Keratinocyte (primary cell): ENCODE measurements at regions not wholly inside any gene's neighbourhood (a gene's known extent, or its start where the extent isn't known, plus 50 kb on each side); places are given as distances from the start of the nearest gene placed in this dataset.

Experiments used
- DNase-seq: peaks from one replicate; pipeline ENCODE4 v3.0.0-alpha.2; 2011; ENCODE audit warnings: low read depth, missing footprints, low spot score
- FAIRE-seq: peaks from 2 replicates; lab custom pipeline; 2011; peaks lifted over from hg19 to GRCh38; lab: Jason Lieb, UNC
- H2AFZ ChIP-seq: 2 replicates; pipeline ENCODE4 v1.6.0; 2012; ENCODE audit warnings: low read length, control low read depth, inconsistent platforms; ENCODE audit not compliant: control insufficient read depth
- H3K27ac ChIP-seq: 2 replicates; pipeline ENCODE4 v1.5.1; 2011; ENCODE audit warnings: low read length; ENCODE audit not compliant: control insufficient read depth, insufficient read depth
- H3K27me3 ChIP-seq: 3 replicates; pipeline ENCODE4 v1.6.0; 2011; ENCODE audit warnings: low read length; ENCODE audit not compliant: control insufficient read depth, insufficient read depth; ENCODE audit errors: extremely low read depth
- H3K36me3 ChIP-seq, 2 experiments: 2 replicates in 1 of 2; 3 replicates in 1 of 2; pipeline ENCODE4 v1.5.1; 2011; ENCODE audit warnings: low read length in 2 of 2, mild to moderate bottlenecking in 1 of 2; ENCODE audit not compliant: control insufficient read depth in 2 of 2, insufficient read depth in 2 of 2; ENCODE audit errors: extremely low read depth in 1 of 2
- H3K4me1 ChIP-seq: 3 replicates; pipeline ENCODE4 v1.5.1; 2011; ENCODE audit warnings: low read length; ENCODE audit not compliant: control insufficient read depth, insufficient read depth; ENCODE audit errors: extremely low read depth
- H3K4me2 ChIP-seq: 3 replicates; pipeline ENCODE4 v1.6.0; 2011; ENCODE audit warnings: low read depth, low read length; ENCODE audit not compliant: control insufficient read depth, insufficient read depth; ENCODE audit errors: extremely low read depth
- H3K4me3 ChIP-seq, 3 experiments: fragments of 200-600 bp in 1 of 3; sonication (generic) in 1 of 3; 2 replicates in 2 of 3; 3 replicates in 1 of 3; pipeline ENCODE4 v1.5.1; 2011 to 2016; ENCODE audit warnings: low read length in 3 of 3, mild to moderate bottlenecking in 3 of 3, control low read depth in 2 of 3, inconsistent platforms in 1 of 3, low read depth in 1 of 3, mixed read lengths in 1 of 3, mixed run types in 1 of 3, moderate library complexity in 1 of 3; ENCODE audit not compliant: control insufficient read depth in 2 of 3, insufficient read depth in 2 of 3; ENCODE audit errors: extremely low read depth in 1 of 3
- H3K79me2 ChIP-seq: 2 replicates; pipeline ENCODE4 v1.6.0; 2012; ENCODE audit warnings: low read length; ENCODE audit not compliant: control insufficient read depth, insufficient read depth
- H3K9ac ChIP-seq: 3 replicates; pipeline ENCODE4 v1.6.0; 2011; ENCODE audit warnings: low read length; ENCODE audit not compliant: control insufficient read depth, insufficient read depth; ENCODE audit errors: extremely low read depth
- H3K9me1 ChIP-seq: 3 replicates; pipeline ENCODE4 v1.6.0; 2011; ENCODE audit warnings: low read length; ENCODE audit not compliant: control insufficient read depth, insufficient read depth; ENCODE audit errors: extremely low read depth
- H3K9me3 ChIP-seq: 2 replicates; pipeline ENCODE4 v1.5.1; 2012; ENCODE audit warnings: low read depth, low read length; ENCODE audit not compliant: control insufficient read depth
- H4K20me1 ChIP-seq: 3 replicates; pipeline ENCODE4 v1.6.0; 2011; ENCODE audit warnings: low read length; ENCODE audit not compliant: control insufficient read depth, insufficient read depth; ENCODE audit errors: extremely low read depth
- CTCF ChIP-seq, 3 experiments: IDR thresholded peaks in 1 of 3; conservative IDR thresholded peaks in 1 of 3; optimal IDR thresholded peaks in 1 of 3; 2 replicates in 2 of 3; 3 replicates in 1 of 3; pipeline versions ENCODE3 to v1.5.1; 2011; ENCODE audit warnings: low read length in 3 of 3, mild to moderate bottlenecking in 3 of 3, moderate library complexity in 2 of 3, control low read depth in 1 of 3, inconsistent platforms in 1 of 3; ENCODE audit not compliant: insufficient read depth in 2 of 3; ENCODE audit errors: extremely low read depth in 1 of 3
- EZH2 ChIP-seq: IDR thresholded peaks from one replicate; pipeline ENCODE4 v1.6.1; 2012; ENCODE audit warnings: inconsistent platforms, mild to moderate bottlenecking, low read length, moderate library complexity
- dilution Hi-C: fragments of 300-500 bp; cut with MboI; formaldehyde crosslinking; loops from one replicate; pipeline ENCODE4 v1.7.0; 2020; ENCODE audit warnings: low sequenced_read_pairs; ENCODE audit not compliant: extremely low pct_ligation_motif_present

DNA sequence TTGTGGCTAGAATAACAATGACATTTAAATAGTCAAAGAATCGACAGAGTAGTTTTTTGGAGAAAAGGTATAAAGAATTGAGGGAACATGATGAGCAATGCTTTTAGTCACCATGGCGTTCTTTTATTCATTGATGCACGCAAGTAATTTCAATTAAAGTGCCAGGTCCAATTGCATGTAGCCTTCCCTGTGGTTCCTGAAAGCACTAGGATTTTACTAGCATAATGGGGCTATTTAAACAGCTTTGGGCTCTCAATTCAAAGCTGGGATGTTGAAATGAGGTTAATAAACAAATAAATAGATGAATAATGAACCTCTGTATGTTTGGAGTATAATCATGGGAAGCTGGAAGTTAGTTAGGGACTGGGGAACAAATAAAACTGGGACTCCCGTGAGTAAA is 121.2 kb upstream of the GAP43 start:
- H3K9me3 ChIP-seq = no peaks in the 10 kb centered on the region
- no peaks in the 10 kb centered on the region for H3K9me1 ChIP-seq
- dilution Hi-C loops = no loop called here
- H3K4me1 ChIP-seq = no peaks in the 10 kb centered on the region
- no peaks in the 10 kb centered on the region for H4K20me1 ChIP-seq
- no peak overlapping the region for H2AFZ ChIP-seq
- DNase-seq (no peak), FAIRE-seq (no peak)
- no peak overlapping the region for H3K9ac ChIP-seq
- H3K4me3 ChIP-seq = no peak overlapping the region
- no peak for TF ChIP-seq EZH2
- no peak for TF ChIP-seq CTCF (optimal IDR thresholded peaks at IDR 0.05 in 1 of 3, IDR thresholded peaks at IDR 0.05 in 1 of 3, conservative IDR thresholded peaks at IDR 0.05 in 1 of 3; ENCODE audit: extremely low read depth in 1 of 3, insufficient read depth in 2 of 3, low read length in 3 of 3)
- no peaks in the 10 kb centered on the region for H3K27me3 ChIP-seq
- no peaks in the 10 kb centered on the region for H3K36me3 ChIP-seq
- H3K79me2 ChIP-seq = no peaks in the 10 kb centered on the region
- H3K27ac ChIP-seq = no peak overlapping the region
- H3K4me2 ChIP-seq = no peak overlapping the region

GRCh38 chr3:115503394-115503793 is 119.9 kb upstream of the GAP43 start:
- no peaks in the 10 kb centered on the region for H3K9me1 ChIP-seq
- no peaks in the 10 kb centered on the region for H3K9me3 ChIP-seq
- TF ChIP-seq CTCF (optimal IDR thresholded peaks at IDR 0.05 in 1 of 3, IDR thresholded peaks at IDR 0.05 in 1 of 3, conservative IDR thresholded peaks at IDR 0.05 in 1 of 3; ENCODE audit: extremely low read depth in 1 of 3, insufficient read depth in 2 of 3, low read length in 3 of 3) (no peak), EZH2 (no peak)
- H3K4me1 ChIP-seq = no peaks in the 10 kb centered on the region
- H2AFZ ChIP-seq = no peak overlapping the region
- H3K4me2 ChIP-seq = no peak overlapping the region
- no peak overlapping the region for H3K4me3 ChIP-seq
- H3K9ac ChIP-seq = no peak overlapping the region
- FAIRE-seq = no peak
- H3K27ac ChIP-seq = no peak overlapping the region
- no peak for DNase-seq
- H3K36me3 ChIP-seq = no peaks in the 10 kb centered on the region
- H3K79me2 ChIP-seq = no peaks in the 10 kb centered on the region
- no peaks in the 10 kb centered on the region for H3K27me3 ChIP-seq
- dilution Hi-C loops = no loop called here
- no peaks in the 10 kb centered on the region for H4K20me1 ChIP-seq
